Activated naive CD8-positive, alpha-beta T cell treated with anti-CD3 and anti-CD28 coated beads for 36 hours (primary cell): ENCODE measurements at regions not wholly inside any gene's neighbourhood (a gene's known extent, or its start where the extent isn't known, plus 50 kb on each side); places are given as distances from the start of the nearest gene placed in this dataset.

Experiments
- DNase-seq: peaks from one replicate; pipeline ENCODE4 v3.0.0; 2021
- H3K27ac Mint-ChIP-seq: one replicate; pipeline ENCODE4 v1.8.0; 2022; ENCODE audit warnings: mild to moderate bottlenecking, moderate library complexity, mixed read lengths
- H3K27me3 Mint-ChIP-seq: one replicate; pipeline ENCODE4 v1.8.0; 2022; ENCODE audit warnings: mild to moderate bottlenecking, mixed read lengths
- H3K36me3 Mint-ChIP-seq: one replicate; pipeline ENCODE4 v1.8.0; 2021; ENCODE audit warnings: mild to moderate bottlenecking, mixed read lengths
- H3K4me1 Mint-ChIP-seq: one replicate; pipeline ENCODE4 v1.8.0; 2021; ENCODE audit warnings: mixed read lengths
- H3K4me3 Mint-ChIP-seq: one replicate; pipeline ENCODE4 v1.8.0; 2022; ENCODE audit warnings: mild to moderate bottlenecking, moderate library complexity, mixed read lengths
- H3K9me3 Mint-ChIP-seq: one replicate; pipeline ENCODE4 v1.8.0; 2022; ENCODE audit warnings: mixed read lengths

- Mint-ChIP-seq H3K27ac (no peak overlapping the region), H3K4me3 (no peak overlapping the region), H3K4me1 (no peaks in the 10 kb centered on the region), H3K36me3 (no peaks in the 10 kb centered on the region), H3K9me3 (no peaks in the 10 kb centered on the region), H3K27me3 (peaks cover 3% of the 10 kb centered on the region)
- DNase-seq, result no peak
These were observed 1346.8 kb upstream of the CELF2 start for GRCh38 chr10:9670911-9671310.

GRCh38 chr10:9681655-9682054 is 1336.0 kb upstream of the CELF2 start:
- Mint-ChIP-seq H3K4me1 (no peaks in the 10 kb centered on the region), H3K27me3 (no peaks in the 10 kb centered on the region), H3K27ac (no peak overlapping the region), H3K9me3 (peaks cover 6% of the 10 kb centered on the region), H3K36me3 (no peaks in the 10 kb centered on the region), H3K4me3 (no peak overlapping the region)
- no peak for DNase-seq

GRCh38 chr10:9682802-9683201 is 1334.9 kb upstream of the CELF2 start:
- no peak overlapping the region for H3K4me3 Mint-ChIP-seq
- DNase-seq, result no peak
- peaks cover 6% of the 10 kb centered on the region for H3K9me3 Mint-ChIP-seq
- H3K4me1 Mint-ChIP-seq, result no peaks in the 10 kb centered on the region
- H3K27ac Mint-ChIP-seq, result no peak overlapping the region
- H3K36me3 Mint-ChIP-seq, result no peaks in the 10 kb centered on the region
- no peaks in the 10 kb centered on the region for H3K27me3 Mint-ChIP-seq

- no peaks in the 10 kb centered on the region for H3K27me3 Mint-ChIP-seq
- no peaks in the 10 kb centered on the region for H3K4me1 Mint-ChIP-seq
- H3K27ac Mint-ChIP-seq, result no peak overlapping the region
- no peaks in the 10 kb centered on the region for H3K36me3 Mint-ChIP-seq
- H3K4me3 Mint-ChIP-seq, result no peak overlapping the region
- DNase-seq, result no peak
- peaks cover 6% of the 10 kb centered on the region for H3K9me3 Mint-ChIP-seq
These were observed 1333.5 kb upstream of the CELF2 start for GRCh38 chr10:9684186-9684585.

GRCh38 chr10:9685596-9685995 is 1332.1 kb upstream of the CELF2 start:
- peaks cover 2% of the 10 kb centered on the region for H3K9me3 Mint-ChIP-seq
- DNase-seq, result no peak
- no peaks in the 10 kb centered on the region for H3K4me1 Mint-ChIP-seq
- H3K36me3 Mint-ChIP-seq, result no peaks in the 10 kb centered on the region
- no peak overlapping the region for H3K4me3 Mint-ChIP-seq
- H3K27me3 Mint-ChIP-seq, result no peaks in the 10 kb centered on the region
- H3K27ac Mint-ChIP-seq, result no peak overlapping the region

- no peak for DNase-seq
- H3K27me3 Mint-ChIP-seq, result no peaks in the 10 kb centered on the region
- no peaks in the 10 kb centered on the region for H3K36me3 Mint-ChIP-seq
- no peaks in the 10 kb centered on the region for H3K4me1 Mint-ChIP-seq
- H3K4me3 Mint-ChIP-seq, result no peak overlapping the region
- no peaks in the 10 kb centered on the region for H3K9me3 Mint-ChIP-seq
- no peak overlapping the region for H3K27ac Mint-ChIP-seq
These were observed 1329.0 kb upstream of the CELF2 start for GRCh38 chr10:9688711-9689110.

- H3K9me3 Mint-ChIP-seq, result peaks cover 5% of the 10 kb centered on the region
- H3K4me1 Mint-ChIP-seq, result no peaks in the 10 kb centered on the region
- peaks cover 1% of the 10 kb centered on the region for H3K36me3 Mint-ChIP-seq
- H3K27ac Mint-ChIP-seq, result no peak overlapping the region
- DNase-seq, result no peak
- no peaks in the 10 kb centered on the region for H3K27me3 Mint-ChIP-seq
- H3K4me3 Mint-ChIP-seq, result no peak overlapping the region
These were observed 1310.5 kb upstream of the CELF2 start for GRCh38 chr10:9707216-9707615.

- Mint-ChIP-seq H3K27ac (no peak overlapping the region), H3K4me3 (no peak overlapping the region), H3K9me3 (peaks cover 7% of the 10 kb centered on the region), H3K27me3 (no peaks in the 10 kb centered on the region), H3K36me3 (peaks cover 3% of the 10 kb centered on the region), H3K4me1 (no peaks in the 10 kb centered on the region)
- no peak for DNase-seq
These were observed 1307.8 kb upstream of the CELF2 start for GRCh38 chr10:9709849-9710248.

GRCh38 chr10:9712393-9712792 is 1305.3 kb upstream of the CELF2 start:
- H3K27me3 Mint-ChIP-seq, result no peaks in the 10 kb centered on the region
- no peaks in the 10 kb centered on the region for H3K4me1 Mint-ChIP-seq

GRCh38 chr10:9719246-9719645 is 1298.4 kb upstream of the CELF2 start:
- no peaks in the 10 kb centered on the region for H3K36me3 Mint-ChIP-seq
- no peaks in the 10 kb centered on the region for H3K27me3 Mint-ChIP-seq
- no peak overlapping the region for H3K27ac Mint-ChIP-seq
- DNase-seq, result no peak
- H3K4me3 Mint-ChIP-seq, result no peak overlapping the region
- peaks cover 5% of the 10 kb centered on the region for H3K9me3 Mint-ChIP-seq
- H3K4me1 Mint-ChIP-seq, result no peaks in the 10 kb centered on the region

More at GRCh38 chr10:9712393-9712792, 1305.3 kb upstream of the CELF2 start:
- no peak for DNase-seq
- H3K36me3 Mint-ChIP-seq, result peaks cover 3% of the 10 kb centered on the region
- no peak overlapping the region for H3K27ac Mint-ChIP-seq
- H3K9me3 Mint-ChIP-seq, result peaks cover 7% of the 10 kb centered on the region
- H3K4me3 Mint-ChIP-seq, result no peak overlapping the region

GRCh38 chr10:9733766-9734165 is 1283.9 kb upstream of the CELF2 start:
- H3K27ac Mint-ChIP-seq, result no peak overlapping the region
- no peaks in the 10 kb centered on the region for H3K4me1 Mint-ChIP-seq
- no peaks in the 10 kb centered on the region for H3K36me3 Mint-ChIP-seq
- H3K9me3 Mint-ChIP-seq, result peaks cover 4% of the 10 kb centered on the region
- no peak overlapping the region for H3K4me3 Mint-ChIP-seq
- peaks cover 2% of the 10 kb centered on the region for H3K27me3 Mint-ChIP-seq
- DNase-seq, result no peak

- H3K36me3 Mint-ChIP-seq, result no peaks in the 10 kb centered on the region
- no peaks in the 10 kb centered on the region for H3K4me1 Mint-ChIP-seq
- H3K27ac Mint-ChIP-seq, result no peak overlapping the region
- no peaks in the 10 kb centered on the region for H3K27me3 Mint-ChIP-seq
- peaks cover 4% of the 10 kb centered on the region for H3K9me3 Mint-ChIP-seq
- H3K4me3 Mint-ChIP-seq, result no peak overlapping the region
- DNase-seq, result no peak
These were observed 1283.5 kb upstream of the CELF2 start for GRCh38 chr10:9734218-9734617.

GRCh38 chr10:9735731-9736130 is 1281.9 kb upstream of the CELF2 start:
- no peak overlapping the region for H3K4me3 Mint-ChIP-seq
- no peak overlapping the region for H3K27ac Mint-ChIP-seq
- H3K27me3 Mint-ChIP-seq, result no peaks in the 10 kb centered on the region
- peaks cover 4% of the 10 kb centered on the region for H3K9me3 Mint-ChIP-seq
- DNase-seq, result no peak
- no peaks in the 10 kb centered on the region for H3K36me3 Mint-ChIP-seq
- no peaks in the 10 kb centered on the region for H3K4me1 Mint-ChIP-seq

GRCh38 chr10:9743639-9744038 is 1274.0 kb upstream of the CELF2 start:
- Mint-ChIP-seq H3K36me3 (no peaks in the 10 kb centered on the region), H3K27ac (no peak overlapping the region), H3K4me1 (no peaks in the 10 kb centered on the region), H3K9me3 (peaks cover 5% of the 10 kb centered on the region), H3K27me3 (no peaks in the 10 kb centered on the region), H3K4me3 (no peak overlapping the region)
- DNase-seq, result no peak

GRCh38 chr10:9745158-9745557 is 1272.5 kb upstream of the CELF2 start:
- Mint-ChIP-seq H3K4me3 (no peak overlapping the region), H3K27ac (no peak overlapping the region), H3K36me3 (no peaks in the 10 kb centered on the region), H3K9me3 (peaks cover 5% of the 10 kb centered on the region), H3K4me1 (no peaks in the 10 kb centered on the region), H3K27me3 (no peaks in the 10 kb centered on the region)
- DNase-seq, result no peak

- H3K4me1 Mint-ChIP-seq, result no peaks in the 10 kb centered on the region
These were observed 1260.5 kb upstream of the CELF2 start for GRCh38 chr10:9757176-9757575.

GRCh38 chr10:9759596-9759995 is 1258.1 kb upstream of the CELF2 start:
- Mint-ChIP-seq H3K36me3 (no peaks in the 10 kb centered on the region), H3K27me3 (no peaks in the 10 kb centered on the region), H3K27ac (no peak overlapping the region), H3K9me3 (no peaks in the 10 kb centered on the region), H3K4me1 (no peaks in the 10 kb centered on the region), H3K4me3 (no peak overlapping the region)
- no peak for DNase-seq

More at GRCh38 chr10:9757176-9757575, 1260.5 kb upstream of the CELF2 start:
- no peaks in the 10 kb centered on the region for H3K27me3 Mint-ChIP-seq
- H3K27ac Mint-ChIP-seq, result no peak overlapping the region
- DNase-seq, result no peak
- no peak overlapping the region for H3K4me3 Mint-ChIP-seq
- H3K9me3 Mint-ChIP-seq, result no peaks in the 10 kb centered on the region
- no peaks in the 10 kb centered on the region for H3K36me3 Mint-ChIP-seq
